ENCODE measurements at regions not wholly inside any gene's neighbourhood (a gene's known extent, or its start where the extent isn't known, plus 50 kb on each side); places are given as distances from the start of the nearest gene placed in this dataset.

GRCh38 chr2:60366135-60366712, 187.2 kb downstream of the BCL11A start:
- no peaks in the 10 kb centered on the region for H3K36me3 ChIP-seq
- H3K4me3 ChIP-seq: no peak overlapping the region
- no peaks in the 10 kb centered on the region for H3K9me3 ChIP-seq
- H3K27me3 ChIP-seq: no peaks in the 10 kb centered on the region
- TF ChIP-seq CTCF (IDR thresholded peaks at IDR 0.05): no peak
- H3K27ac ChIP-seq: no peak overlapping the region
- intact Hi-C loops (cut with DNase I): no loop called here
- H3K9ac ChIP-seq (ENCODE audit: low read depth in 2 of 2, low read length in 2 of 2): no peak overlapping the region
- no peak for DNase-seq
- H3K4me1 ChIP-seq: no peaks in the 10 kb centered on the region

- no peak overlapping the region for H3K27ac ChIP-seq
- no peaks in the 10 kb centered on the region for H3K9me3 ChIP-seq
- no peaks in the 10 kb centered on the region for H3K4me1 ChIP-seq
- TF ChIP-seq CTCF (IDR thresholded peaks at IDR 0.05): no peak
- intact Hi-C loops (cut with DNase I): no loop called here
- H3K36me3 ChIP-seq: no peaks in the 10 kb centered on the region
- no peaks in the 10 kb centered on the region for H3K27me3 ChIP-seq
- no peak for DNase-seq
- no peak overlapping the region for H3K9ac ChIP-seq (ENCODE audit: low read depth in 2 of 2, low read length in 2 of 2)
- no peak overlapping the region for H3K4me3 ChIP-seq
Measured at GRCh38 chr2:60365556-60365955, 187.9 kb downstream of the BCL11A start.

GRCh38 chr2:60364491-60364890, 189.0 kb downstream of the BCL11A start:
- DNase-seq: peak; percentile 8
- no peak overlapping the region for H3K27ac ChIP-seq

GRCh38 chr2:60361498-60361897, 192.0 kb downstream of the BCL11A start:
- no peak for DNase-seq
- no peak overlapping the region for H3K9ac ChIP-seq (ENCODE audit: low read depth in 2 of 2, low read length in 2 of 2)
- no peaks in the 10 kb centered on the region for H3K4me1 ChIP-seq
- intact Hi-C loops (cut with DNase I): no loop called here
- H3K4me3 ChIP-seq: no peak overlapping the region
- no peak for TF ChIP-seq CTCF (IDR thresholded peaks at IDR 0.05)
- no peaks in the 10 kb centered on the region for H3K27me3 ChIP-seq
- no peaks in the 10 kb centered on the region for H3K36me3 ChIP-seq
- no peaks in the 10 kb centered on the region for H3K9me3 ChIP-seq
- H3K27ac ChIP-seq: no peak overlapping the region

More at GRCh38 chr2:60364491-60364890, 189.0 kb downstream of the BCL11A start:
- intact Hi-C loops (cut with DNase I): no loop called here
- no peak for TF ChIP-seq CTCF (IDR thresholded peaks at IDR 0.05)
- H3K36me3 ChIP-seq: no peaks in the 10 kb centered on the region
- no peaks in the 10 kb centered on the region for H3K27me3 ChIP-seq
- no peaks in the 10 kb centered on the region for H3K4me1 ChIP-seq
- H3K4me3 ChIP-seq: no peak overlapping the region
- H3K9ac ChIP-seq (ENCODE audit: low read depth in 2 of 2, low read length in 2 of 2): no peak overlapping the region
- H3K9me3 ChIP-seq: no peaks in the 10 kb centered on the region

- no peak overlapping the region for H3K4me3 ChIP-seq
- H3K9me3 ChIP-seq: no peaks in the 10 kb centered on the region
- H3K27ac ChIP-seq: no peak overlapping the region
- intact Hi-C loops (cut with DNase I): no loop called here
- no peaks in the 10 kb centered on the region for H3K36me3 ChIP-seq
- DNase-seq: peak; percentile 5
- TF ChIP-seq CTCF (IDR thresholded peaks at IDR 0.05): no peak
- no peaks in the 10 kb centered on the region for H3K27me3 ChIP-seq
- no peak overlapping the region for H3K9ac ChIP-seq (ENCODE audit: low read depth in 2 of 2, low read length in 2 of 2)
- H3K4me1 ChIP-seq: no peaks in the 10 kb centered on the region
Measured at GRCh38 chr2:60359569-60359968, 193.9 kb downstream of the BCL11A start.
